NB4 (cell line): ENCODE measurements at regions not wholly inside any gene's neighbourhood (a gene's known extent, or its start where the extent isn't known, plus 50 kb on each side); places are given as distances from the start of the nearest gene placed in this dataset.
"Not testable (repeated sequence)": the region's sequence is repeated elsewhere in the genome, so short reads cannot be mapped to it uniquely, and the experiment has no call there.

Experiments used
- DNase-seq: peaks from one replicate; pipeline ENCODE4 v3.0.0; 2010; ENCODE audit warnings: low read depth
- H3K4me3 ChIP-seq: one replicate; pipeline ENCODE4 v1.5.1; 2011; ENCODE audit warnings: mild to moderate bottlenecking, low read depth, low read length, moderate library complexity
- CTCF ChIP-seq: IDR thresholded peaks from one replicate; pipeline ENCODE4 v1.5.1; 2012; ENCODE audit warnings: low read depth, low read length
- MAX ChIP-seq: IDR thresholded peaks from 2 replicates; pipeline ENCODE4 v1.6.1; 2011; ENCODE audit warnings: low read depth, low read length
- MYC ChIP-seq: IDR thresholded peaks from 2 replicates; pipeline ENCODE4 v1.6.1; 2011; ENCODE audit warnings: low read depth, low read length
- POLR2A ChIP-seq: IDR thresholded peaks from 2 replicates; pipeline ENCODE4 v1.6.1; 2011; ENCODE audit warnings: mild to moderate bottlenecking; ENCODE audit not compliant: insufficient read length; ENCODE audit errors: extremely low read depth

- no peak for DNase-seq
- TF ChIP-seq CTCF = no peak
- no peak for TF ChIP-seq POLR2A
- no peak for TF ChIP-seq MAX
- TF ChIP-seq MYC = no peak
- no peak overlapping the region for H3K4me3 ChIP-seq
These were observed 506.6 kb downstream of the KLHL13 start for GRCh38 chrX:117610049-117610448.

- no peak for DNase-seq
These were observed 509.0 kb downstream of the KLHL13 start for GRCh38 chrX:117607561-117607960.

GRCh38 chrX:117606101-117606500 is 510.5 kb downstream of the KLHL13 start:
- not testable (repeated sequence) for H3K4me3 ChIP-seq, DNase-seq

More at GRCh38 chrX:117607561-117607960, 509.0 kb downstream of the KLHL13 start:
- no peak for TF ChIP-seq POLR2A
- no peak for TF ChIP-seq CTCF
- TF ChIP-seq MYC = no peak
- no peak for TF ChIP-seq MAX
- H3K4me3 ChIP-seq = no peak overlapping the region

- no peak for DNase-seq
- TF ChIP-seq MAX (no peak), CTCF (no peak), POLR2A (no peak), MYC (no peak)
- H3K4me3 ChIP-seq = no peak overlapping the region
These were observed 546.5 kb downstream of the KLHL13 start for GRCh38 chrX:117570160-117570559.

- TF ChIP-seq POLR2A = no peak
- TF ChIP-seq MYC = no peak
- TF ChIP-seq CTCF = no peak
- no peak for DNase-seq
- H3K4me3 ChIP-seq = no peak overlapping the region
These were observed 548.4 kb downstream of the KLHL13 start for GRCh38 chrX:117568238-117568637.

- TF ChIP-seq POLR2A (no peak), MYC (no peak), MAX (no peak), CTCF (no peak)
- no peak overlapping the region for H3K4me3 ChIP-seq
- no peak for DNase-seq
These were observed 572.7 kb downstream of the KLHL13 start for GRCh38 chrX:117543885-117544284.

- no peak for DNase-seq
- TF ChIP-seq CTCF (no peak), MAX (no peak), MYC (no peak), POLR2A (no peak)
- H3K4me3 ChIP-seq = no peak overlapping the region
These were observed 577.6 kb downstream of the KLHL13 start for GRCh38 chrX:117539090-117539418.
